HCT116 (cell line): ENCODE measurements at regions not wholly inside any gene's neighbourhood (a gene's known extent, or its start where the extent isn't known, plus 50 kb on each side); places are given as distances from the start of the nearest gene placed in this dataset.

ENCODE experiments used
- ATAC-seq: fragments of 200-7000 bp; cut with Tn5 transposase; 2 replicates; pipeline ENCODE4 v1.9.1; 2020; ENCODE audit warnings: mild to moderate bottlenecking, moderate library complexity
- BruUV-seq: library from RNA; stranded (reverse); fragments of 400-500 nt; replicated peaks from 2 replicates; lab custom pipeline; 2021; lab: Mats Ljungman, UMichigan
- CTCF ChIA-PET: fragments of 300-600 bp; sonication (Branson Sonifier 250); formaldehyde crosslinking; loops from one replicate; lab custom pipeline; 2021; ENCODE audit warnings: antibody characterized with exemption; lab: Charles Lee
- POLR2A ChIA-PET: fragments of 300-600, 350-600 bp; sonication (Branson Sonifier 250); formaldehyde crosslinking; loops from one replicate; lab custom pipeline; 2021; ENCODE audit warnings: antibody characterized with exemption; lab: Charles Lee
- RAD21 ChIA-PET, 2 experiments: fragments of 300-600 bp; sonication (Branson Sonifier 250); formaldehyde crosslinking; loops; one replicate each; lab custom pipeline; 2023; ENCODE audit warnings: low total read pairs in 2 of 2; ENCODE audit not compliant: uncharacterized antibody in 2 of 2, unreplicated experiment in 2 of 2, low non-redundant PET in 1 of 2; lab: Charles Lee
- DNase-seq: peaks from one replicate; pipeline ENCODE4 v3.0.0-alpha.2; 2010; ENCODE audit warnings: low read depth, low spot score
- H2AFZ ChIP-seq: fragments of 200-600 bp; shearing (Covaris generic), sonication (generic); 2 replicates; pipeline ENCODE4 v1.6.1; 2017; ENCODE audit warnings: low read depth, mixed run types, mixed read lengths, antibody characterized with exemption, low read length; ENCODE audit not compliant: poor library complexity, severe bottlenecking
- H3K27ac ChIP-seq: 2 replicates; pipeline ENCODE4 v1.5.1; 2012; ENCODE audit warnings: low read depth, low read length
- H3K27me3 ChIP-seq: fragments of 200-600 bp; sonication (generic); 2 replicates; pipeline ENCODE4 v1.6.1; 2016; ENCODE audit warnings: mixed run types, low read length, mixed read lengths; ENCODE audit not compliant: insufficient read depth
- H3K36me3 ChIP-seq, 2 experiments: fragments of 200-500 bp in 1 of 2; fragments of 200-600 bp in 1 of 2; sonication (Bioruptor generic) in 1 of 2; sonication (generic) in 1 of 2; 2 replicates each; pipeline versions ENCODE4 v1.5.1 to v1.6.1; 2014 to 2016; ENCODE audit warnings: low read length in 2 of 2, inconsistent platforms in 1 of 2, mixed read lengths in 1 of 2, mixed run types in 1 of 2; ENCODE audit not compliant: insufficient read depth in 2 of 2, control insufficient read depth in 1 of 2
- H3K4me1 ChIP-seq, 2 experiments: fragments of 200-600 bp in 1 of 2; sonication (generic) in 1 of 2; 2 replicates each; pipeline versions ENCODE4 v1.5.1 to v1.6.1; 2012 to 2017; ENCODE audit warnings: low read length in 2 of 2, inconsistent platforms in 1 of 2, mild to moderate bottlenecking in 1 of 2, mixed read lengths in 1 of 2, mixed run types in 1 of 2, moderate library complexity in 1 of 2; ENCODE audit not compliant: insufficient read depth in 2 of 2, control insufficient read depth in 1 of 2
- H3K4me2 ChIP-seq: fragments of 200-600 bp; sonication (generic); 2 replicates; pipeline ENCODE4 v1.6.1; 2017; ENCODE audit warnings: mixed run types, low read length, mixed read lengths
- H3K4me3 ChIP-seq, 2 experiments: fragments of 200-600 bp in 1 of 2; sonication (generic) in 1 of 2; replicated peaks in 1 of 2; 2 replicates each; pipeline ENCODE4 v1.5.1; 2011 to 2016; ENCODE audit warnings: low read length in 2 of 2, control low read depth in 1 of 2, low read depth in 1 of 2, mild to moderate bottlenecking in 1 of 2, mixed read lengths in 1 of 2, mixed run types in 1 of 2
- H3K79me2 ChIP-seq: fragments of 200-600 bp; sonication (generic); 2 replicates; pipeline ENCODE4 v1.6.1; 2017; ENCODE audit warnings: mild to moderate bottlenecking, mixed run types, low read length, moderate library complexity, mixed read lengths; ENCODE audit not compliant: insufficient read depth
- H3K9ac ChIP-seq: fragments of 200-600 bp; sonication (generic); 2 replicates; pipeline ENCODE4 v1.6.1; 2016; ENCODE audit warnings: low read length, mixed read lengths
- H3K9me2 ChIP-seq: fragments of 200-600 bp; sonication (generic), shearing (Covaris generic); 2 replicates; pipeline ENCODE4 v1.6.1; 2017; ENCODE audit warnings: mixed run types, mild to moderate bottlenecking, moderate library complexity; ENCODE audit not compliant: insufficient read depth
- H3K9me3 ChIP-seq, 2 experiments: fragments of 200-500 bp in 1 of 2; fragments of 200-600 bp in 1 of 2; sonication (Bioruptor generic) in 1 of 2; sonication (generic) in 1 of 2; 2 replicates each; pipeline ENCODE4 v1.6.1; 2014 to 2017; ENCODE audit warnings: low read length in 2 of 2, mixed read lengths in 2 of 2, inconsistent platforms in 1 of 2, low read depth in 1 of 2, mild to moderate bottlenecking in 1 of 2, mixed run types in 1 of 2, moderate library complexity in 1 of 2; ENCODE audit not compliant: control insufficient read depth in 1 of 2, insufficient read depth in 1 of 2
- H4K20me1 ChIP-seq: fragments of 200-600 bp; sonication (generic), shearing (Covaris generic); 2 replicates; pipeline ENCODE4 v1.6.1; 2017; ENCODE audit warnings: mixed run types, mild to moderate bottlenecking, moderate library complexity; ENCODE audit not compliant: insufficient read depth
- CBX3 ChIP-seq: IDR thresholded peaks from 2 replicates; pipeline ENCODE4 v1.6.1; 2012; ENCODE audit warnings: low read depth
- CEBPB ChIP-seq: IDR thresholded peaks from 2 replicates; pipeline ENCODE4 v1.6.1; 2012; ENCODE audit warnings: low read depth
- CTCF ChIP-seq, 3 experiments: fragments of 200-600 bp in 1 of 3; sonication (generic) in 1 of 3; IDR thresholded peaks in 2 of 3; conservative IDR thresholded peaks in 1 of 3; 2 replicates each; pipeline ENCODE4 v1.5.1; 2012 to 2017; ENCODE audit warnings: low read depth in 2 of 3, low read length in 2 of 3, antibody characterized with exemption in 1 of 3, borderline replicate concordance in 1 of 3, control low read depth in 1 of 3, mild to moderate bottlenecking in 1 of 3, mixed read lengths in 1 of 3, mixed run types in 1 of 3, moderate library complexity in 1 of 3; ENCODE audit not compliant: insufficient read depth in 1 of 3
- EGR1 ChIP-seq: IDR thresholded peaks from 2 replicates; pipeline ENCODE4 v1.6.1; 2012; ENCODE audit warnings: low read depth
- EZH2phosphoT487 ChIP-seq: fragments of 200-600 bp; IDR thresholded peaks from 2 replicates; pipeline ENCODE4 v1.6.1; 2018; ENCODE audit warnings: antibody characterized with exemption, borderline replicate concordance
- FOSL1 ChIP-seq: IDR thresholded peaks from 2 replicates; pipeline ENCODE4 v1.6.1; 2012; ENCODE audit warnings: low read depth
- JUND ChIP-seq: IDR thresholded peaks from 2 replicates; pipeline ENCODE4 v1.6.1; 2012
- MAX ChIP-seq: IDR thresholded peaks from 2 replicates; pipeline ENCODE4 v1.6.1; 2012
- POLR2AphosphoS5 ChIP-seq: IDR thresholded peaks from 2 replicates; pipeline ENCODE4 v1.6.1; 2011; ENCODE audit warnings: mild to moderate bottlenecking, low read depth, low read length, moderate library complexity
- REST ChIP-seq: IDR thresholded peaks from 2 replicates; pipeline ENCODE4 v1.6.1; 2012; ENCODE audit warnings: low read depth
- SP1 ChIP-seq: IDR thresholded peaks from 2 replicates; pipeline ENCODE4 v1.6.1; 2012; ENCODE audit warnings: low read depth
- SRF ChIP-seq: IDR thresholded peaks from 2 replicates; pipeline ENCODE4 v1.6.1; 2012; ENCODE audit warnings: low read depth
- TCF7L2 ChIP-seq: IDR thresholded peaks from 2 replicates; pipeline ENCODE4 v1.7.0; 2011; ENCODE audit warnings: borderline replicate concordance, inconsistent platforms; ENCODE audit not compliant: insufficient read depth, insufficient read length; ENCODE audit errors: extremely low read depth
- YY1 ChIP-seq: IDR thresholded peaks from 2 replicates; pipeline ENCODE4 v1.6.1; 2011; ENCODE audit warnings: low read length, low read depth, moderate library complexity, mild to moderate bottlenecking; ENCODE audit not compliant: insufficient replicate concordance; ENCODE audit errors: extremely low read depth
- ZBTB33 ChIP-seq: IDR thresholded peaks from 2 replicates; pipeline ENCODE4 v1.6.1; 2011; ENCODE audit warnings: mild to moderate bottlenecking, low read length, moderate library complexity; ENCODE audit not compliant: insufficient replicate concordance; ENCODE audit errors: extremely low read depth
- ZFX ChIP-seq: fragments of 450-650 bp; IDR thresholded peaks from 2 replicates; pipeline ENCODE4 v1.6.1; 2017
- intact Hi-C: fragments of 100-400 bp; cut with micrococcal nuclease; formaldehyde crosslinking; loops from 2 replicates; pipeline ENCODE4 v1.10.0; 2022

- Histone ChIP-seq H3K4me3 (no peak overlapping the region), H3K27me3 (peaks cover 6% of the 10 kb centered on the region; the same call in 1 of the 2 replicates), H3K4me2 (no peak overlapping the region), H3K9ac (no peak overlapping the region), H3K4me1 (no peaks in the 10 kb centered on the region), H3K9me2 (no peaks in the 10 kb centered on the region), H3K36me3 (no peaks in the 10 kb centered on the region), H4K20me1 (no peaks in the 10 kb centered on the region), H3K79me2 (no peaks in the 10 kb centered on the region), H2AFZ (no peak overlapping the region), H3K9me3 (no peaks in the 10 kb centered on the region), H3K27ac (no peak overlapping the region)
- ChIA-PET CTCF (no interaction called here), POLR2A (no interaction called here), RAD21 (no interaction called here)
- intact Hi-C loops: no loop called here
- no peak for TF ChIP-seq REST
- no peak for TF ChIP-seq ZFX
- TF ChIP-seq JUND: no peak
- no peak for TF ChIP-seq CTCF (IDR thresholded peaks at IDR 0.05 in 2 of 3, conservative IDR thresholded peaks at IDR 0.05 in 1 of 3; ENCODE audit: borderline replicate concordance in 1 of 3, insufficient read depth in 1 of 3, low read depth in 2 of 3, low read length in 2 of 3)
- no peak for TF ChIP-seq EZH2phosphoT487
- TF ChIP-seq TCF7L2: no peak
- no peak for TF ChIP-seq MAX
- TF ChIP-seq CBX3: no peak
- no peak for TF ChIP-seq SRF
- no peak for TF ChIP-seq YY1
- no peak for TF ChIP-seq SP1
- TF ChIP-seq FOSL1: no peak
- no peak for TF ChIP-seq CEBPB
- no peak for TF ChIP-seq POLR2AphosphoS5
- TF ChIP-seq EGR1: no peak
- TF ChIP-seq ZBTB33: no peak
- no peak for ATAC-seq
- DNase-seq: no peak
- BruUV-seq: no TSS peak
Measured at GRCh38 chr12:125217308-125217707, 152.1 kb downstream of the AACS start.
